Loucy (cell line): ENCODE measurements at regions not wholly inside any gene's neighbourhood (a gene's known extent, or its start where the extent isn't known, plus 50 kb on each side); places are given as distances from the start of the nearest gene placed in this dataset.

Experiments
- CTCF ChIP-seq: fragments of 200-600 bp; sonication (generic); conservative IDR thresholded peaks from 2 replicates; pipeline ENCODE4 v1.5.1; 2014; ENCODE audit warnings: mild to moderate bottlenecking, antibody characterized with exemption, low read length
- EZH2phosphoT487 ChIP-seq: fragments of 200-600 bp; IDR thresholded peaks from 2 replicates; pipeline ENCODE4 v1.6.1; 2018; ENCODE audit warnings: antibody characterized with exemption, mild to moderate bottlenecking, moderate library complexity, borderline replicate concordance

DNA sequence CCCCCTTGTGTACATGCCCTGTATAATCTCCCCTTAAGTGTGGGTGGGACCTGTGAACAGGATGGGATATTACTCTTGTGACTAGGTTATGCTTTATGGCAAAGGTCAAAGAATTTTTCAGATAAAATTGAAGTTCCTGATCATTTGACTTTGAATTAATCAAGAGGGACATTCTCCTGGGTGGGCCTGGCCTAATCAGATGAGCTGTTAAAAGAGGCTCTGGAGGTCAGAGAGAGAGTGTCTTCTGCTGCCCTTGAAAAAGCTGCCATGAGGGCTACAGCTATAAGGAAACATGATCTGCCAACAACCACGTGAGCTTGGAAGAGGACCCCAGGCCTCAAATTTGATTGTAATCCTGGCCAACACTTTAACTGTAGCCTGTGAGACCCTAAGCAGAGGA lies 125.6 kb upstream of the CSF3R start:
- TF ChIP-seq CTCF: no peak
- TF ChIP-seq EZH2phosphoT487: no peak
